ENCODE measurements at regions not wholly inside any gene's neighbourhood (a gene's known extent, or its start where the extent isn't known, plus 50 kb on each side); places are given as distances from the start of the nearest gene placed in this dataset.
"Not testable (repeated sequence)": the region's sequence is repeated elsewhere in the genome, so short reads cannot be mapped to it uniquely, and the experiment has no call there.

DNA sequence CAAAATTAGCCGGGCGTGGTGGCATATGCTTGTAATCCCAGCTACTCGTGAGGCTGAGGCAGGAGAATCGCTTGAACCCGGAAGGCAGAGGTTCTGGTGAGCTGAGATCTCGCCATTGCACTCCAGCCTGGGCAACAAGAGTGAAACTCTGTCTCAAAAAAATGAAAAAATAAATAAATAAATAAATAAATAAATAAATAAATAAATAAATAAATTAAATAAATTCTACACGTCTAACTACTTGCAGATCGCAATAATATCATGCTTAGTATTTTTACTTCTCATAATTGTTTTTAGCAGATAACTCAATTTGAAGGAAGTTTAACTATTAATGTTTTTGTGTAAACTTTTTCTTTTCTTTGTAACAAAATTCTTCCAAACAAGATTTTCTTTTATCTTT, 234.0 kb upstream of the NRIP1 start:
- CTCF ChIA-PET, POLR2A ChIA-PET: not testable (repeated sequence)

DNA sequence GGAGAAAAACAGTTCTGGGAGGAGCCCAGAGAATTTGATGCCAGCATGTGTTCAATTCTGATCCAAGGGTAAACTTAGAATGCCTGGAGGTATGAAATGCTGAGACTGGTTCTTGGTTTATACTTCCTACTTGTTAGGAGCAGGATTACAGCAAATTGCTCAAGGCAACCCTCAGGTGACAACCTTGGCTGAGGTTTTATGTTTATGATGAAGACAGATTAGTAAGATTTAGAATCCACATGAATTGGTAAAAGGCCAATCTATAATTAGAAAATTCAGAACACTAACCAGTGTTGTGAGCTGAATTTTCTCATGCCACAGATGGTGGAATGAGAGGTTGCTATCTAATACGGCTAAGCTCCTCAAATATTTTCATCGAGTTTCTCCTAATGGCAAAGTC, 235.3 kb upstream of the NRIP1 start:
- ChIA-PET CTCF (no interaction called here), POLR2A (no interaction called here)

GRCh38 chr21:15301014-15301413, 236.2 kb upstream of the NRIP1 start:
- CTCF ChIA-PET, result no interaction called here
- POLR2A ChIA-PET, result no interaction called here

GRCh38 chr21:15301736-15302135, 236.9 kb upstream of the NRIP1 start:
- CTCF ChIA-PET, result no interaction called here
- POLR2A ChIA-PET, result no interaction called here

DNA sequence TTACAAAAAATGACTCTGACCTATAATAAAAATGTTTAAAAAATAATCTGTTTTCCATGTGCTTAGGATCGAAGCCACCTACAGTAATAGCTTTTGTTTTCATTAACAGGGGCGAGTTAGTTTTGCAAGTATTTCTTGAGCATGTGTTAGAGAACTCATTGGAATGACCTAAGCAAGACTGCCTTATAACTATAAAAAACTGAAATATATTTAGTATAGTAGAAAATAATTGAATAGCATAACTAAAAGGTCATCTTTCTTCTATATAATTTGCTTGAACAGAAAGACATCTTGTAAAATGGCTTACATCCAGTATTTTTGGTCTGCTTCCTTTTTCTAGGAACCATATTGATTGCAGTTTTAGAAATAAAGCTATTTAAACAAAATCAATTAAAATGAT, 241.5 kb upstream of the NRIP1 start:
- CTCF ChIA-PET, result no interaction called here
- POLR2A ChIA-PET, result no interaction called here

GRCh38 chr21:15308333-15308732, 243.5 kb upstream of the NRIP1 start:
- ChIA-PET POLR2A (no interaction called here), CTCF (no interaction called here)

DNA sequence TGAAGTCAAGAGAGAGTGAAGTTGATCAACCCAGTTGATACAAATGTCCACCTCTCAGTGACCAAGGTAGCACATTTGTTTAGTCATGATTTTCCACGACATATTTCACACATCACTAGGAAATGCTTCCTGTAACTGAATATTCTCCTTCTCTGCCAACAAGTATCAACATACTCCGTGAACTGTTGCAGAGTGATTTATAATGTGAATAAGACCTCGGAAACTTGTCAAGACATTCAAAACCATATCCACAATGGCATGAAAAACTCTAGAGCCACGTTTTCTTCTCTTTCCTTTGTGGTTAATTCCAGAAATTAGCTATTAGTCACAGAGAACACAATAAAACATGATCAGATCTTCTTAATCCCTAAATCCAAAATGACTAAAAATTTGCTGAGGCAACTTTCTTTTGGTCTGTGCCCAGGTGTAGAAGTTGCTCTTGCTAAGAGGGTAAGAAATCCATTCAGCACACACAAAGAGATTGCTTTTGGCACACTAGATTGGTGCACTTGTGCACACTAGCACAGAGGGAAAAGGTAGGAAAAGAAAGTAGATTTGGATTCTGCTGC, 244.3 kb upstream of the NRIP1 start:
- POLR2A ChIA-PET, result no interaction called here
- CTCF ChIA-PET, result no interaction called here

- CTCF ChIA-PET, result no interaction called here
- POLR2A ChIA-PET, result no interaction called here
These were observed 244.9 kb upstream of the NRIP1 start for GRCh38 chr21:15309721-15310120.

- ChIA-PET POLR2A (no interaction called here), CTCF (no interaction called here)
These were observed 246.7 kb upstream of the NRIP1 start for GRCh38 chr21:15311510-15311909.

DNA sequence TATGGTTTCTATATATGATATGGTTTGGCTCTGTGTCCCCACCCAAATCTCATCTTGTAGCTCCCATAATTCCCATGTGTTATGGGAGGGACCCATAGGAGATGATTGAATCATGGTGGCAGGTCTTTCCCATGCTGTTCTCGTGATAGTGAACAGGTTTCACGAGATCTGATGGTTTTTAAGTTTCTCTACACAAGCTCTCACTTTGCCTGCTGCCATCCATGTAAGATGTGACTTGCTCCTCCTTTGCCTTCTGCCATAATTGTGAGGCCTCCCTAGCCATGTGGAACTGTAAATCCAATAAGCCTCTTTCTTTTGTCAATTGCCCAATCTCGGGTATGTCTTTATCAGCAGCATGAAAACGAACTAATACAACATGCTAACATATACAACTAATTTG, 252.2 kb upstream of the NRIP1 start:
- CTCF ChIA-PET, POLR2A ChIA-PET: not testable (repeated sequence)

GRCh38 chr21:15319727-15320126, 254.9 kb upstream of the NRIP1 start:
- ChIA-PET CTCF (no interaction called here), POLR2A (no interaction called here)

- ChIA-PET CTCF (no interaction called here), POLR2A (no interaction called here)
These were observed 259.7 kb upstream of the NRIP1 start for GRCh38 chr21:15324542-15324941.

GRCh38 chr21:15326032-15326867, 261.4 kb upstream of the NRIP1 start:
- ChIA-PET CTCF (no interaction called here), POLR2A (no interaction called here)

DNA sequence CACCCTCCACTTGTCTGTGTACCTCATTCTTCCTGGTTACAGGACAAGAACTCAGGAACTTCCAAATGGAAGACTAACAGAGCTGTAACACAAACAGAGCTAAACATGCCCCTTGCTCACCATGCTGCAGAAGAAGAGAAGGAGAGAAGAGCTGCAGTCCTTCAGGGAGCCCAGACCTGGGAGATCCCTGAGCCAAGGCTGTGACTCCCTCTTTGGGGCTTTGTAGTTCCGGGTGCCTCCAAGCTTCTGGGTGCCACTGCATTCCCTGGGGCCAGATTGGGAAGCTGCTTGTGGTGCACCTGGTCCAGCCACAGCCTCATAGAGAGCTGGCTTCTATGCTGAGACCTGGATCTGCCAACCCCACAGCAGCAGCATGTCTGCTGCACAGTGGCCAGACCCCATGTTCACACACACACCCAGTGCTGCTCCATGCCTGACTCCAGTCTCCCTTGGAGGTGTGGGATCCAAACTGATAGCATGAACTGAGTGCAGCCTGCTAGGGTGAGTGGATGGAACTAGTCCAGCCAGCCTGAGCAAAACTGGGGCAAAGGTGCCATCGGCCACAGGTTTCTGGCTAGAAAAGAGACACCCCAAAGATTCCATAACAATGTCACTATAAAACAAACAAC, 263.0 kb upstream of the NRIP1 start:
- ChIA-PET CTCF (no interaction called here), POLR2A (no interaction called here)

DNA sequence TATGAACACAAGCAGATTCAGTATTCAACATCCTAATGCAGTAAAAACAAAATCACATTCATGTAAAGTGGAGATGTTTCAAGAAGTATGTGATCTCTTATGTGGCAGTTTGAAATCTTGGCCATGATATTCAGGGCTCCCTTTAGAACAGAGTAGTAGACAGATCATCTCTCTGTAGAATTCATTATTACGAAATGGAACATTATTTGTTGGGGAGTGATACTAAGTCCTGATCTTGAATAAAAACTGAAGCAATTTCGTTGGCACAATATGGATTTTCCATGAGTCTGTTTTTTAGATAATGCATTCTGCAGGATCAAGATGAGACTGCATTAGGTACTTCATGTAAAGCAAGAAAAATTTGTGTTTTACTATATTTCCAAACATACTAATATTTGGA, 264.4 kb upstream of the NRIP1 start:
- ChIA-PET CTCF (no interaction called here), POLR2A (no interaction called here)

DNA sequence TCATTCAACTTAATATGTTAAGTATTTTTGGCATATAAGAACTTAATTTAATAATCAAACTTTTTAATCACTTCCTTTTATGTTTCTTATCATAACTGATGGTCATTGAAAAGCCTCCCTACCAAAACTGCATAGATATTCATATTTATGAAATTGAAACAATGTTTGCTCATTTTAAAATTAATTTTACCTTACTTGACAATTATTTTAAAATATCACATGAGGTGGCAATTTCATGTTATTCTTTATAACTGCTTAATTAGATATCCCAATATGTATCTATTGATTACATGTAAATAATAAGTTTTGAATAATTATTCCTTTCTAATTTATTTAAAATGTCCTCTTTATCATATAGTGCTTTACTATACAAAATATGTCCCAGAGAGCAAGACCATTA, 266.1 kb upstream of the NRIP1 start:
- CTCF ChIA-PET, result no interaction called here
- POLR2A ChIA-PET, result no interaction called here

DNA sequence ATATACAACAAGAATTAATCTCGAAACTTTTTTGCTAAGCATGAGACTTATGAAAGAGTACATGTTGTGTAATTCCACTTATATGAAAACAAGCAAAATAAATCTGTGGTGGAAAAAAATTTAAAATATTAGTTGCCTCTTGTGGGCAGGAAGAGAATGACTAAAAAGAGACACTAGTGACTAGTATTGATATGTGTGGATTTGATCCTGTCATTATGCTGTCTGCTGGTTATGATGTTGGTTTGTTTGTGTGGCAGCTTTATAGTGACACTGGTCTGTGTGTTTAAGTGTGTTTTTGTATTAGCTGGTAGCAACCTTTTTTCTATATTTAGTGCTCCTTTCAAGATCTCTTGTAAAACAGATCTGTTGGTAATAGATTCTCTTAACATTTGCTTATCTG, 267.8 kb upstream of the NRIP1 start:
- CTCF ChIA-PET, result no interaction called here
- POLR2A ChIA-PET, result no interaction called here

DNA sequence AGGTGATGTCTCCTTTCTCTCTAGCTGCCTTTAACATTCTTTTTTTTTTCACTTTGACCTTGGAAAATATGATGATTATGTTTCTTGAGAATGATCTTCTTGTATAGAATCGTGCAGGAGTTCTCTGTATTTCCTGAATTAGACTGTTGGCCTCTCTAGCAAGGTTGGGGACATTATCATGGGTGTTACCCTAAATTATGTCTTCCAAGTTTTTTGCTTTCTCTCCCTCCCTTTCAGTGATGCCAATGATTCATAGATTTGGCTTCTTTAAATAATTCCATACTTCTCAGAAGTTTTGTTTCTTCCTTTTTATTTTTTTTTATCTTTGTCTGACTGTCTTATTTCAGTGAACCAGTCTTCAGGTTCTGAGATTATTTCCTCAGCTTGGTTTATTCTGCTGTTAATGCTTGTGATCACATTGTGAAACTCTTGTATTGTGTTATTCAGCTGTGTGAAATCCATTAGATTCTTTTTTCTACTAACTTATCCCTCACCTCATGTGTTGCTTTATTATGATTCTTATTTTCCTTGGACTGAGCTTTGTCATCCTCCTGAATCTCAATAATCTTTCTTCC, 268.4 kb upstream of the NRIP1 start:
- ChIA-PET CTCF (no interaction called here), POLR2A (no interaction called here)

DNA sequence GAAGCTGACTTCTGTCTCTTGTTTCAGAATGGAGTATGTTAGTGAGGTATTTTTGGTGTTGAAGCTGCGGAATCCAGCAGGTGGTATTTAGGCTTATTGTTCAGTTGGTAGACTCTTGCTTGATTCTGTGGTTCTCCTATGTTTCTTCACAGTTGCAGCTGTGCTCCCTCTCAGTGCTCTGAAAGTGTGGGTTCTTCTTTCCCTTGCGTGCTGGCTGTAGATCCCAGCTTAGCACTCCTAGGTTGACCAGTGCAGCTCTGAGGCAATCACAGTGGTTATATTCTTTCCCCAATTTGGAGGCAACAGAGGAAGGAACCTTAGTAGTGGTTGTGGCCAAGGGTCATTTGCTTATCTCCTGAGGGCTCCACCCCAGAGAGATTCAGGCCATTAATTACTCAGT, 269.2 kb upstream of the NRIP1 start:
- CTCF ChIA-PET, result no interaction called here
- POLR2A ChIA-PET, result no interaction called here

DNA sequence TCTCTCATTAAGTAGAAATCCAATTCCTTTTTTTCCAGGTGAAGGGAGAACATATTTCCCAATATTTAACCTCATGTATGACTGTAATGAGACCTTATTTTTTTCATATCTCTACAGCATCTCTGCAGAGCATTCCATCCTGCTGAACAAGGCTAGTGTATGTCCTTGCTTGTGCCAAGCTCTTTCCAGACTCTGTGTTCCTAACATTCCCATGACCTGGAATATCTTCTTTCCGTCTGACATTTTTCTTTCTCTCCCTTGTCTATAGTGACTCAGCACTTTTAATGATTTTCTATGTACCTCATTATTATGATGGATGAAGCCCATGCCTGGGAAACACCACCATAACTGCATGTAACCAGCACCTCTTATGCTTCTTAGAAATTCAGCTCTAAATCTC, 278.3 kb upstream of the NRIP1 start:
- CTCF ChIA-PET, result no interaction called here
- POLR2A ChIA-PET, result no interaction called here

GRCh38 chr21:15352009-15352408, 287.2 kb upstream of the NRIP1 start:
- POLR2A ChIA-PET, result no interaction called here
- CTCF ChIA-PET, result no interaction called here

DNA sequence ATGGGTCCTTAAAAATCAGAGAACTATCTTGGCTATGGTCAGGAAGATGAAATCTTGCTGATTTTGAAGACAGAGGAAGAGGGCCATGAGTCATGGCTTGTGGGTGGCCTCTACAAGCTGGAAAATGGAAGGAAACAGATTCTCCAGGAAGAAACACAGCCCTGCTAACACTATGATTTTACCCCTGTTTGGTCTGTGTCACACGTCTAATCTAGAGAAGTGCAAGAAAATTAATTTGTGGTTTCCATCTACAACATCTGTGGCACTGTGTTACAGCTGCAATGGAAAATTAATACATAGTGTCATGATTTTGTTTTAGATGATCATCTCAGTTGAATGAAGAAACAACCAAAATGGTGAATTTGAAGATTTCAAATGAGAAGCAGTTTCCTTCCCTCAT, 288.7 kb upstream of the NRIP1 start:
- CTCF ChIA-PET, result no interaction called here

More for the DNA sequence above, 288.7 kb upstream of the NRIP1 start:
- POLR2A ChIA-PET, result no interaction called here

All from activated CD8-positive, alpha-beta memory T cell treated with anti-CD3 and anti-CD28 coated beads for 36 hours (primary cell).